VCaP (cell line): ENCODE measurements at regions not wholly inside any gene's neighbourhood (a gene's known extent, or its start where the extent isn't known, plus 50 kb on each side); places are given as distances from the start of the nearest gene placed in this dataset.

ENCODE experiments used
- H3K27ac ChIP-seq: fragments of 450-650 bp; 2 replicates; pipeline ENCODE4 v1.5.1; 2017
- TF ChIP-seq, protein P1 (sequence below): fragments of 450-650 bp; conservative IDR thresholded peaks from 2 replicates; pipeline ENCODE4 v1.5.1; 2017; ENCODE audit warnings: mild to moderate bottlenecking, moderate library complexity

DNA sequence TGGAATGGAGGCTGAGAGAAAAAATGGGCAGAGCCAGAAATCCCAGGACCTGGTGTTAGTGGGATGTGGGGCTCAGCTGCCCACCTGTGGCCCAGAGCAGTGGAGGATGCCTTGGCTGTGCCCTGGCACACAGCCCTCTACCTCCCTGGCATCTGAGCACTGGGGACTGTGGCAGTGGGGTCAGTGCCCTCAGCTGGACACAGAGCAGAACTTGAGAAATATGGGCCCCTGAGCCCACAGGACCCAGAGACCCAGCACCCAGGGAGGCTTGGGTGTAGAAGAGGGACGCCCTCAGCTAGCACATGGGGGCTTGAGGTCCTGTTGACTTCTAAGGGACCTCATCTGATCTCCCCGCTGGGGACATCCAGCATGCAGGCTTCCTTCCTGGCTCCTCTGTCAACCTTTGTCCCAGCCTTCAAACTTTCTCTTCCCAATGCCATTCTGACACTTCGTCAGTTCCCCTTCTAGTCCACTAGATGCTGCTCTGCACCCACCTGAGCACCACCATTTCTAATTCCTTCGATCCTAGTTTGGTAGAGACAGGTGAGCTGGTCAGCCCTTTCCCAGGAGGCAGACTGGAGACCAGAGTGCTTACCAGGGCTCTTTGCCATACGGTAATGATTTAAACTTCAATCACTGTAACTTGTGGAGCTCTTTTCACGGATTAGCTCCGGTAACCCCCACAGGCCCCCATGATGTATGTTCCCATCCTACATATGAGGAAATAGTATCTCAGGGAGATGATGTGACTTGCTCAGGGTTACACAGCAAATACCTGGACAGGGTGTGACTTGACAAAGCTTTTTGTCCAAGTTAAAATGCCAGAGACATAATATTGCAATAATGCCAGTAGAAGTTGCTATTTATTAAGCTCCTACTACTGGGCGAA, 143.7 kb downstream of the ASCL4 start:
- TF ChIP-seq, protein P1, sequence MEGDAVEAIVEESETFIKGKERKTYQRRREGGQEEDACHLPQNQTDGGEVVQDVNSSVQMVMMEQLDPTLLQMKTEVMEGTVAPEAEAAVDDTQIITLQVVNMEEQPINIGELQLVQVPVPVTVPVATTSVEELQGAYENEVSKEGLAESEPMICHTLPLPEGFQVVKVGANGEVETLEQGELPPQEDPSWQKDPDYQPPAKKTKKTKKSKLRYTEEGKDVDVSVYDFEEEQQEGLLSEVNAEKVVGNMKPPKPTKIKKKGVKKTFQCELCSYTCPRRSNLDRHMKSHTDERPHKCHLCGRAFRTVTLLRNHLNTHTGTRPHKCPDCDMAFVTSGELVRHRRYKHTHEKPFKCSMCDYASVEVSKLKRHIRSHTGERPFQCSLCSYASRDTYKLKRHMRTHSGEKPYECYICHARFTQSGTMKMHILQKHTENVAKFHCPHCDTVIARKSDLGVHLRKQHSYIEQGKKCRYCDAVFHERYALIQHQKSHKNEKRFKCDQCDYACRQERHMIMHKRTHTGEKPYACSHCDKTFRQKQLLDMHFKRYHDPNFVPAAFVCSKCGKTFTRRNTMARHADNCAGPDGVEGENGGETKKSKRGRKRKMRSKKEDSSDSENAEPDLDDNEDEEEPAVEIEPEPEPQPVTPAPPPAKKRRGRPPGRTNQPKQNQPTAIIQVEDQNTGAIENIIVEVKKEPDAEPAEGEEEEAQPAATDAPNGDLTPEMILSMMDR, result peak; percentile 97
- H3K27ac ChIP-seq, result no peak overlapping the region

DNA sequence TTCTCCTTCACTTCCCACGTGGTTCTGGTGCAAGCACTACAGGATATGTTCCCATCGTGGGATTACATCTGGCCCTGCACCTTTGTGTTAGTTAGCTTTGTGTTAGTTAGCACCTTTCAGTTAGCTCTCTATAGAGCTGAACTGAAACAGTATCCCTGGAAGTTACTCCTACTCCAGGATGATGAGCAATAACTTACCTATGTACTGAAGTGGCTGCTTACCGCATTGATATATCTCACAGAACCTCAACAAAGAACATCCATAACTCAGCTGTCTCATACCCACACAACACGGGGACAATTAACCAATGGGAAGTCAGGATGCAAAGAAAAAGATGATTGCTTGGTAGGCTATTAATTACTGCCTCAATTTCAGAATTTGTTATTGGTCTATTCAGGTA, 146.6 kb downstream of the ASCL4 start:
- no peak overlapping the region for H3K27ac ChIP-seq
- TF ChIP-seq, protein P1, result no peak

DNA sequence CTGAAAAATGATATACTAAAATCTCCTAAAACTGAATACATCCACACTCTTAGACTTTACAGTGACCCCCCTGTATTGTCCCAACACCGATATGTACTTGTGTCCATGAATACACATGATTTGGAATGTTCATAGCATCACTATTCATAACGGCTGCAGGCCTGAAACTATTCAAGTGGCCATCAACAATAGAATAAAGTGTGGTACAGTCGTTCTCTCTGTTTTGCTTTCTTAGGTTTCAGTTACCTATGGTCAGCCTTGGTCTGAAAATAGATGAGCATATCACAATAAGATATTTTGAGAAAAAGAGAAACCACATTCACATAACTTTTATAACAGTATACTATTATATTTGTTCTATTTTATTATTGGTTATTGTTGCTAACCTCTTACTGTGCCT, 150.6 kb downstream of the ASCL4 start:
- H3K27ac ChIP-seq, result no peak overlapping the region
- TF ChIP-seq, protein P1, result no peak

DNA sequence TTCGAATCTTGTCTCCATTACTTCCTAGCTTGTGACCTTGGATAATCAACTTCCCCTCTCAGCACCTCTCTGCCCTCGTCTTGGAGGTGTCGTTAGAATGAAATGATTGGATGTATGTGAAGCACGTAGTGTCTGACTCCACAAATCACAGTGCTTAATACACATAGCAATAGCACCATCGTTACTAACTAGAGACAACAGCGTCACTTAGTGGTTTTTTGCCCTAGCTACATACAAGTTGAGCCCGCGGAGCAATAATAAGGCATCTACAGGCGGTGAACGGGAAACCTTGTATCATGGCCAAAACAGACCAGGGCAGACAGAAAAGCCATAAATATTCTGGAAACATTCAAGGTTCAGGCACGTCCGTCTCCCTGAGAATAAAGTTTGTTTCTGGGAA, 154.9 kb downstream of the ASCL4 start:
- no peak overlapping the region for H3K27ac ChIP-seq
- TF ChIP-seq, protein P1, result peak; percentile 80

DNA sequence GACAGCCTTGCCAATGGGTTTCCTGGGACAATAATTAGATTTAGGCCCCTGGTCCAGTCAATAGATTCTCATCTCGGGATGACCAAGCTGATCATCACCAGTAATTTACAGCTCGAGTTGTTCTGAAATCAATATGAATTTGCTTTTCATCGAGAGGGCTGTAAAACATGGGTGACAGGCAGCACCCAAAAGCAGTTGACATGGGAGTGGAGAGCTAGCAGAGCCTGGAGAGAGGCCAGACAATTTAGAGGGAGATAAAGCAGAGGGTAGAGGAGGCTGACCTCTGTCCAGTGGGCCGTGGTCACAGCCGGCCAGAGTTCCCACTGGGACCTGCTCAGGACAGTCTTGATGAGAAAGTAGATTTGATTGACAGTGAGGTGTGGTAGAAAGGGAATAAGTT, 157.3 kb downstream of the ASCL4 start:
- H3K27ac ChIP-seq, result no peak overlapping the region
- TF ChIP-seq, protein P1, result no peak

DNA sequence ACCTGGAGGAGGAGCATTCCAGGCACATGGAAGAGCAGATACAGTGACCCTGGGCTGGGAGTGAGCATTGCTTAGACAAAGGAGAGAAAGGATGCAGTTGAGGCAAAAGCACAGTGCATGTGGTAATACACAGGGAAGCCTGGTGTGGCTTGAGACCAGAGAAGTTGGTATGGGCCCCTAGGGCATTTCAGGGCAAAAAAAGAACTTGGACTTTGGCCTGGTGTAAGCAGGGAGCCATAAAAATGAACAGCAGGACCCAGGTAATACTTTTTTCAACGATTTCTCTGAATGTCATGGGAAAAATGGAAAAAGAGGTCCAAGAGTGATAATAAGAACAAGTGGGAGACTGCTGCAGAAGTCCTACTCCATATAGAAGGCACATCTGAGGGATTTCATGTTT, 163.9 kb downstream of the ASCL4 start:
- no peak overlapping the region for H3K27ac ChIP-seq
- TF ChIP-seq, protein P1, result no peak

DNA sequence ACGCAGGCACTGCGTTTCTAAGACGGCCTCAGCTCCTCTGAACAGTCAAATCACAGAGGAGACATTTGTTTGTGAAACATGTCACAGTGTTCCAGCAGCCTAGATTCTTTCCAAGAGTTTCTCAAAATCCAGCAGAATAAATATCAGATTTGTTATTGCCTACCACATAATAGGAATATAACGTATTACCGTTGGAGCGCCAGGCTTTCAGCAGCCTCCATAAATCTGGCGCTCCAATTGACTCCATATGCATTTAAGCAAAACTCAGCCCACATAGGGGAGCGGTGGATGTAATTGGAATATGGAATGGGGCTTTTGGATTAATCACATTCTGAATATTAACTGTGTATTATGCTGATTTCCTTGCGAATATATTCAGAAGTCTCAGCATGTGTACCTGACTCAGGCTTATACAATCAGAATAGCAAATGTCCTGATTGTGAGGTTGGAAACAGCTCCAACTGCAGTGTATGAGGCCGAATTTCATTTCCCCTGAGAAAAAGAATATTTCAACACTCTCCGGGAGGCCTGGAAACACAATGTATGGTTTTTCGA, 174.0 kb downstream of the ASCL4 start:
- no peak overlapping the region for H3K27ac ChIP-seq
- TF ChIP-seq, protein P1, result no peak
